ENCODE measurements at regions not wholly inside any gene's neighbourhood (a gene's known extent, or its start where the extent isn't known, plus 50 kb on each side); places are given as distances from the start of the nearest gene placed in this dataset.
"Not testable (repeated sequence)": the region's sequence is repeated elsewhere in the genome, so short reads cannot be mapped to it uniquely, and the experiment has no call there.

DNA sequence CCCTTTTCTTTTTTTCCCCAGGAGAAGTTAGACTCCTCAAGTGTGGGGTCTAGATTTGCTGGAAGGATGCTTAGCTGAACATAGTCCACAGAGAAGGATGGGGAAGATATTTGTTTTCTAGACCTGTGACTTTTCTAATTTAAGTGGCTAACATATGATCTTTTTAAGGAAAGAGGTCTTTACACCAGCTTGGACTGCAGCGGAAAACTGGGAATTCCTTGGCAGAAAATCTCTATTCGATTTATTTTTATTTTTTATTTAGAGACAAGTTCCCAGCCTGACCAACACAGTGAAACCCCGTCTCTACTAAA is 148.4 kb downstream of the MYCN start:
- DNase-seq = no peak

DNA sequence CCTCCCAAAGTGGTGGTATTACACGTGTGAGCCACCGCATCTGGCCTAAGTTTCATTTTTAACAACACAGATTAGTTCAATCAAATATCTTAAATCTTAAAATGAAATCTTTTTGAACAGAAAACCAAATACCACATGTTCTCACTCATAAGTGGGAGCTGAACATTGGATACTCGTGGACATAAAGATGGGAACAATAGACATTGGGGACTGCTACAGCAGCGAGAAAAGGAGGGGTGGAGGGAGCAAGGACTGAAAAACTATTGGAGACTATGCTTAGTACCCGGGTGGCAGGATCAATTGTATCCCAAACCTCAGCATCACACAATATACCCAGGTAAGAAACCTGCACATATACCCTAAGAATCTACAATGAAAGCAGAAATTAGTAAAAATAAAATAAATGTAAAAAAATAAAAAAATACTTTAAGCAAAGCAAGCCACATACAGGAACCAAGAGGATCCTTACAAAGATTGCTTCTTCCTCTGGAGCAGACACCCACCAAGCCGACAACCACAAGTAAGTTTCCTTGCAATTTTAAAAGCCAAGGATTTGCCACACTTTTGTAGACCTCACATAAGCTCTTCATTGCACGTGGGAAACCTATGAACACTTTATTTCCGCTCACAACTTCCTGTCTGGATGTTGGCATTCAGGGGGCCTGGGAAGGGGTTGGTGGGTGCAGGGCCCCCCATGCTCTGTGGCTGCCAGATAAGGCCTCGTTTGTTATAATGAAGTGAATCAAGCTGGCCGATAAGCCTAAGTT is 147.9 kb downstream of the MYCN start:
- DNase-seq = no peak

DNA sequence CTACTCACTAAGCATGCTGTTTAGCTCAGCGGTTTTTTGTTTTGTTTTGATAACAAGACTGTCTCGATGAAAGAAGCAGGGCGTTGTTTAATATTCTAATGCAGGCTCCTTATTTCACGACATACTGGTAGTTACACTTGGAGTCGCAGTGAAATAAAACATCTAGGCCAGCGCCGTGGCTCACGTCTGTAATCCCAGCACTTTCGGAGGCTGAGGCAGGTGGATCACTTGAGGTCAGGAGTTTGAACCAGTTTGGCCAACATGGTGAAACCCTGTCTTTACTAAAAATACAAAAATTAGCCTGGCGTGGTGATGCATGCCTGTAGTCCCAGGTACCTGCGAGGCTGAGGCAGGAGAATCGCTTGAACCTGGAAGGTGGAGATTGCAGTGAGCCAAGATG is 145.8 kb downstream of the MYCN start:
- DNase-seq = not testable (repeated sequence)

DNA sequence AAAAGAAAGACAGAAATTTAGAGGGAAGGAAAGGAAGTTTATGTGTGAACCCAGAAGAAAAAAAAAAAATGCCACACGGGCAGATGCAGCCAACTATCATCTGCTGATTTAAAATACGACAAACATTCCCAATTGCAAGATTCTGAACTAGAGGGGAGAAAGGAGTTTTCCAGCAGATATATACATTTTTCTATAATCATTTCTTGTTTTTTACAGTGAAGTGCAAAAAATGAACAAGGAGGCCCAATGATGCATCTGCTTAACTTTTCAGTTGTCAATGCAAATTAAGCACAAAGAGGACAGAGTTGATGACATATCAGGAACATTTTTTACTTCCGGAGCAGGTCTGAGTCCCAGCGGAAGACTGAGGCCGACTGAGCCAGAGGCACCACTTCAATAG is 144.7 kb downstream of the MYCN start:
- DNase-seq = no peak

DNA sequence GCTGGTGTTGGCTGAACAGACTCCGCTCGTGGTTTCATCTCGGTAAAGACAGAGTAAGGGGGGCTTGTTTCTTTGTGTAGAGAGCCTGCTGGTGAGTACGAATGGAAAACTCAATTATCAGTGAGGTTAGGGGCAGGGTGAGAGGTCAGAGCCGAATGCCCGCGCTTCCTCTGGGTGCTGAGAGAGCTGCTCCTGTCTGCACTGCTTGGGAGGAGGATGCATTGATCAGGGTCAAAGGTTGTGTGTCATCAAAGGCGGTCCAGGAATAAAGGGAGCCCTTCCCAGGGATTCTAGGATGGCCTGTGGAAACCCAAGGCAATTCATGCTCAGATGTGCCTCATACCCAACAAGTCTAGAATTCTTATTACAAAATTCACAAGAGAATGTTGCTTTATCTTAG is 143.9 kb downstream of the MYCN start:
- DNase-seq = no peak

DNA sequence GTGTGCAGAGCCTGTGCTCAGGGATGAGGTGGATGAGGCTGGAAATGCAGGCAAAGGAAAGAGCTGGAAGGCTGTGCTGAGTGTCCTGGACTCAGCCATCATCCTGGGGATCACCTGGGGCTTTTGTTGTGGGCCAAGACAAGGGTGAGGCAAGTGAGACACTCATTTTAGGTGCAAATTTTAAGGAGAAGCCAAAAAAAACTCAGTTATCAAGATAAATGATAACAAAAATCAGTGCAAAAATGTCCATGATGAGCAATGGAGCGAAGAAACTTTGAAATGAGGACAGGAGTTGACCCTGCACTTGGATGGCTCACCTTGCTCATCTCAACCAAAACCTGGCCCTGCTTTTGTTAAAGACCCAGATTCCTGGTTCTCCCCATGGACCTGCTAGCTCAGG is 141.9 kb downstream of the MYCN start:
- DNase-seq = no peak

DNA sequence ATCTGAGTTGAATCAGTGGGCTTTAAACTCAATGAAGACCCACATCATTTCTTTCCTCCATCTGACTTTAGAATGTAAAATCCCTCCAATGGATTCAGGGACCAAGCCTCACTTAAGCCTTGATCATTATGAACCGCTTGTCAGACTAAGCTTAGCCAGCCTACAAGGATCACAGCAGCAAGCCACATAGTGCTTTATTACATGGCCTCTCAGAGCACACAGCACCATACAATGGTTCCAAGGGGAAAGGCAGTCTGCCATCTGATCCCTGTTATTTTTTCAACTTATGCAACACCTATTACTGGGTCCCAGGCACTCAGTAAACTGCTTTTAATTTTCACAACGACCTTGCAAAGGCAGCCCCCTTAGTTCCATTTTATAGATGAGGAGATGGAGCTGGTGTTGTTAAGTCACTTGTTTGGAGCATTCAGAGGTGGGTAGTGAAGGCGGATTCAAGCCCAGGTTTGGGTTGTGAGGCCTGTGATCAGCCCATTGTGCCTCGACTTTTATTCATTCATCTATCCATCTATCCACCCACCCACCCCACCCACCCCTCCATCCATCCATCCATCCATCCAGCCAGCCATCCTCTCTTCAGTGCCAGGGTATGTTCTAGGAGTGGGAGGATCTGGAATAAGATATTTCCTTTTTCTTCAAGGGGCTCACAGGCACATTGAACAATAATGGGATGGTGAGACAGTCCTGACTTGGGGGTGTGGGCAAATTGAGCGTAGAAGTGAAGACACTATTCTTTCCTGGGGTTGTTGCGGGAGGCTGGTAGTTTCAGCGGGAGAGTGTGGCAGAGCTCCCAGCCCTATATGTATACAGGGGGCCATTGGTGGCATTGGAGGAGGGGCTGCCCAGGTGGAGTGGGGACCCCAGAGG is 141.2 kb downstream of the MYCN start:
- DNase-seq = no peak

DNA sequence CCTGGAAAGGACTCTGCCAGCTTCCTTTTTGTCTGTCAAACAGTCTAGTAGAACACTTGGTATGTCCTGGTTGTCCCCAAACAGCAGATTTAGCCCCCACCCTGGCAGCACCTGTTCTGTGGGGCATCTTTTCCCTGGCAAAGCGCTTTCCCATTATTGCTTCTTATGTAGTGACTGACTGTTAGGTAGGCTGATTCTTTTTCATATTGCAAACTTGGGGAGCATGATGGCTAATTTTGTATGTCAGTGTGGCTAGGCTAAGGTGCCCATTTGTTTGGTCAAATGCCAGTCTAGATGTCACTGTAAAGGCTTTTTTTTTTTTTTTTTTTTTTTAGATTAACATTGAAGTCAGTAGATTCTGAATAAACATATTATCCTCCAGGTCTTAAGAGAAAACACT is 140.2 kb downstream of the MYCN start:
- DNase-seq = no peak

DNA sequence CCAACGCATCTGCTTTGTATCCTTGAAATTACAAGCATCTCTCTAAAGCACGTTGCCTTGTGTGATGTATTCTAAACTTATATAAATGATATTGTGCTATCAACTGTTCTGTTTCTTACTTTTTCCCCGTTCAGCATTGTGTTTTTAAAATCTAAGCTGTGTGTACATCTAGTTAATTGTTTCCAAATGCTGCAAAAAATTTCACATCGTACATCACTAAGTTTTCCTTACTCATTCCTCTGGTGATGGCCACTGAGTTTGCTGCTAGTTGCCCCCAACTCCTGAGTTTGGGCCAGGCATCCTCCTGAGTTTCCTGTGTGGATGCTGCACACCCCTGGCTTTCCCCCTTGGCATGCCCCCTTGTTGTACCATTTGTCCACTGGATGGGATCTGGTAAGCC is 139.7 kb downstream of the MYCN start:
- DNase-seq = no peak

DNA sequence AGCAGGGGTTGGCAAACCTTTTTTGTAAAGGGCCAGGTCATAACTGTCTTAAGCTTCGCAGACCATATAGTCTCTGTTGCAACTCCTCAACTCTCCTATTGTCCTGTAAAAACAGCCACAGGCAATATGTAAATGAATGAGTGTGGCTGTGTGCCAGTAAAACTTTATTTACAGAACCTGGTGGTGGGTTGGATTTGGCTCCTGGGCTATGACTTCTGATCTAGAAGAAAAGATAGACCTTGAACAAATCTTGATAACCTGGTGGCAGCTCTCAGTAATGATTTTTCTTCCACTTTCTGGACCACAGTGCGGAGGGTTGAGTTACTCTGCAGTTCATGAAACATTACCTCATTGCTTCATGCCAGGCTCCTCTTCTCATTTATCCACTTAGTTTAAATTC is 139.3 kb downstream of the MYCN start:
- DNase-seq = no peak

DNA sequence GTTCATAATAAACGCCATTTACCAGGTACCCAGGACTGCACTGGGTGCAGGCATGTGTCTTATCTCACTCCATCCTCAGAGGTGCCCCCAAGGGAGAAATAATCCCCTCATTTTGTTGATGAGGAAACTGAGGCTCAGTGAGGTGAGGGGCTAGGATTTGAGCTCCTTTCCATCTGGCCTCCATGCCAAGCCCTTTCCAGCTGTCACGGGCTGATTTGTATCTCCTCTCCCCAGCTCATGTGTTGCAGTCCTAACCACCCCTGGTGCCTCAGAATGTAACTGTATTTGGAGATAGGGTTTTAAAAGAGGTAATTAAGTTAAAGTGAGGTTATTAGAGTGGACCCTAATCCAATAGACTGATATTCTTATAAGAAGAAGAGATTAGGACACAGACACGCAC is 137.3 kb downstream of the MYCN start:
- DNase-seq = no peak

DNA sequence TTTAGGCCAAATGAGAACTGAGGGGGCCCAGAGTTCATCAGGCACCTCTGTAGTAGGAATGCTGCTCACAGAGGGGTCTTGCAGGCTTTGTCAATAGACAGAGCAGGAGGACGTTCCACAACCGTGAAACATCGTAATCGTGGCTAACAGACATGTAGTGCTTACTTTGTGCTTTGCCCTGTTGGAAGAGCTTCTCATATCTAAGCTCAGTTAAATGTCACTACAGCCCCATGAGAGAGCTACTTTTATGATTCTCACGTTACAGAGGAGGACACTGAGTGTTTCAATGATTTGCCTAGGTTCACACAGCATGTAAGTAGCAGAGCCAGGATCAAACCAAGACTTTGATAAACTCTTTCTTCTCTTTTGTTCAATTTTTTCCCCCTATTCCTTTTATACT is 136.6 kb downstream of the MYCN start:
- no peak for DNase-seq

DNA sequence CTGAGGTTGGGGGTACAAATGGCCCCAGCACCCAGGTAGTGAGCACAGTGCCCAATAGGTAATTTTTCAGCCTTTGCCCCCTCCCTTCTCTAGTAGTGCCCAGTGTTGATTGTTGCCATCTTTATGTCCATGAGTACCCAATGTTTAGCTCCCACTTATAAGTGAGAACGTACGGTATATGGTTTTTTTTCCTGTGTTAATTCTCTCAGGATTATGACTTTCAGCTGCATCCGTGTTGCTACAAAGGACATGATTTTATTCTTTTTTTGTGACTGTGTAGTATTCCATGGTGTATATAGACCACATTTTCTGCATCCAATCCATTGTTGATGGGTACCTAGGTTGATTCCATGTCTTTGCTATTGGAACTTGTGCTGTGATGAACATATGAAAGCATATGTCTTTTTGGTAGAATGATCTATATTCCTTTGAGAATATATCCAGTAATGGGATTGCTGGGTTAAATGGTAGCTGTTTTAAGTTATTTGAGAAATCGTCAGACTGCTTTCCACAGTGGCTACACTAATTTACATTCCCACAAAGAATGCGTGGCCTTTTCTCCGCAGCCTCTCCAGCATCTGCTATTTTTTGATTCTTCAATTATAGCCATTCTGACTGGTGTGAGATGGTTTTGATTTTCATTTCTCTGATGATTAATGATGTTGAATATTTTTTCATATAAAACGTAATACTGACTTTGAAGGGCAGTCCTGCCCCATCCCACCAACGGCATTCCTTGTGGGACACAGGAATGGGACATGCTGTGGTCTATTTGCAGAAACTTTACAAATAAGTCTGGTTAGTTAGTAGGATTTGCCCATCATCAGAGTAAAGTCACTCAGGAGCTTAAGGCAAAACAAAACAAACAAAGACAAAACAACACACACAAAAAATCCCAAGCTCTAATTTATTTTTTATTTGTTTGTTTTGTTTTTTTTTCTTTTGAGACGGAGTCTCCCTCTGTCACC is 135.0 kb downstream of the MYCN start:
- no peak for DNase-seq

DNA sequence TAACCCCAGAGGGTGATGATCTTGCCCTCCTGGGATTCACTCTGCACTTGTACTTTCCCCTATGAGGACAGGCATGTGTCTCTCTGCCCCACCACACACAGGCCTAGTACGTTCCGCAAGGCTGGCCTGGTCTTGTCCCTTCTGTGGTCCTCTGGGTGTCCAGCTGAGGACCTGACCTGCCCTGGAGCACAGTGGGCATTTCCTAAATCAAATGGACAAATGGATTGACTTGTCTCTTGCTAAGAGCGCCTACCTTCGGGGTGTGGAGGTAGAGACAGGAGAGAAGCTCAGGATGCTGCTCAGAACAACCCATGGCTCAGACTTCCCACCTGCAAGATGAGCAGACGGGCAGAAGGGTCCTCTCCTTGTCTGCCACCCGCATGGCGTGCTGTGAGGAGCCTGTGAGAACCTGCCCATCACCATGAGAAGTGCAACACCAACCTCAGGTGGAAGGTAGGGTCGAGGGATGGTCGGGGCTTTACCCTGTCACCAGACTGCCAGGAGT is 133.6 kb downstream of the MYCN start:
- DNase-seq = no peak

DNA sequence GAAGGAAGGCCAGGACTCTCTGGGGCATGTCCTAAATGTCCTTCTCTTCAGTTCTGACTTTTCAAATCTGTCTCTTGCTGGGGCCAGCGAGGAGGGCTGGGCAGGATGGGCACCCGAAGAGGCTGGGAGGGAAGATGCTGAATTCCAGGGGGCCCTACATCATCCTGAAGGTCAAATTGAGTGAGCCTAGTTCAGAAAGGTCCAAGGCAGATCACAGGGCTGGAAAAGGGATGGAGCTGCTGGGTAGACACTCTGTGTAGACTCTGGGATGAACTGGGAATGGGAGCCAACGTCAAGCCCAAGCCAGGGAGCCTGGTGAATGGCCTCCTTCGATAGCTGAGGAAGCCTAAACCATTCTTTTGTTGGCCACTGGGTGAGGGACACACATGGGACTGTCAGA is 133.1 kb downstream of the MYCN start:
- no peak for DNase-seq

DNA sequence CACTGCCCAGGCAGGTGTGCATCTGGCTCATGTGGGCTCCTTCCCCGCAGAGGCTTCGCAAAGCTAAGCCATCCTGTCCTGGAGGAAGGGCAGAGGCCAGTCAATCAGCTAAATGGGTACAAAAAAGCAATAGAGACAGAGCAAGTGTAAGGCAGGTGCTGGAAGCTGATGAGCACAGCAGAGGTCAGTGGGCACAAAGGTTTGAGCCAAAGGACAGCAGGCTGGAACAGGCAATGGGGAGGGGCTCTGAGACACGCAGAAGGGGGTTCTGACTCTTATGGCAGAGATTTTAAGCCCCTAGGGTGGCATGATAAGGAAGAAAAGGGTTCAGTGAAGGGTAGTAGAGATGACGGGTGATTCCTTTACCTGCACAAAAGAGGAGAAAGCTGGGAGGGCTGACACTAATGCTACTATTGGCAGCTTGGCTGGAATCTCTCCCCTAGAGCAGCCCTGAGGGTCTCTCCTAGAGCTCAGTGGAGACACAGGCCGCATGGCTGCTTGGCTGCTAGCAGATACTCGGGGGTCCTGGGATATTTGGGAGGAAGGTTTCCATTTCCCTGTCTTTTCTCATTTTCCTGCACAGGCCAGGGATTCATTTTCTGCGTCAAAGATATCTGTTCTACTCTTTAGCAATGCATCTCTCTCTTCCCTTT is 132.4 kb downstream of the MYCN start:
- DNase-seq = no peak

DNA sequence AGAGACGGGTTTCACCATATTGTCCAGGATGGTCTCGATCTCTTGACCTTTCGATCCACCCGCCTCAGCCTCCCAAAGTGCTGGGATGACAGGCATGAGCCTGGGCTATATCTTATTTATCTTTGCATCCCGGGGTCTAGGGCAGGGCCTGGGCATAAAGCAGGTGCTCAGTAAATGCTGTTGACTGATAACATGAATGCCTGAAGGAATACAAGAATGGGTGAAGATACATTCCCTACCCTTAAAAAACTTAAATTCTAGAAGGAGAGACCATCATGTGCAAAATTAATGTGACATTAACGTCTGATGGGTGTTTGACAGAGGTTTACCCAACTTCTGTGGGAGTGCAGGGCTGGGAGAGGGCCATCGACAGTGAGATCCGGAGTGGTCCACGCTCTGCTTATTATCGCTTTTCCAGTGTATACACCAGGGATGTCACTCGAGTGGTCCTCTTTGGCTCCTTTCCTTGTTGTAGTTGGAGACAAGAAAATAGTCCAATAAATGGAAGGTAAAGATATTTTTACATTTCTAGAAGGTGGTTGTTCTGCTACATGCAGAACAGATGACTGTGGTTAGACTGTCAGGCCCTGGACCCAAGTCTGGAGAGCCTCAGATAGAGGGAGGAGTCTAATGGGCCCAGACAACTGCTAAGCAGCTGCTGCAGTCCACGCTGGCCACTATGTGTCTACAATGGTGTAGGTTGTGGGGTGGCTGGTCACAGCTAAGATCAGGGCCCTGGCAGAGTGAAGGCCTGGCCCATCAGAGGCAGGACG is 131.7 kb downstream of the MYCN start:
- DNase-seq = no peak

DNA sequence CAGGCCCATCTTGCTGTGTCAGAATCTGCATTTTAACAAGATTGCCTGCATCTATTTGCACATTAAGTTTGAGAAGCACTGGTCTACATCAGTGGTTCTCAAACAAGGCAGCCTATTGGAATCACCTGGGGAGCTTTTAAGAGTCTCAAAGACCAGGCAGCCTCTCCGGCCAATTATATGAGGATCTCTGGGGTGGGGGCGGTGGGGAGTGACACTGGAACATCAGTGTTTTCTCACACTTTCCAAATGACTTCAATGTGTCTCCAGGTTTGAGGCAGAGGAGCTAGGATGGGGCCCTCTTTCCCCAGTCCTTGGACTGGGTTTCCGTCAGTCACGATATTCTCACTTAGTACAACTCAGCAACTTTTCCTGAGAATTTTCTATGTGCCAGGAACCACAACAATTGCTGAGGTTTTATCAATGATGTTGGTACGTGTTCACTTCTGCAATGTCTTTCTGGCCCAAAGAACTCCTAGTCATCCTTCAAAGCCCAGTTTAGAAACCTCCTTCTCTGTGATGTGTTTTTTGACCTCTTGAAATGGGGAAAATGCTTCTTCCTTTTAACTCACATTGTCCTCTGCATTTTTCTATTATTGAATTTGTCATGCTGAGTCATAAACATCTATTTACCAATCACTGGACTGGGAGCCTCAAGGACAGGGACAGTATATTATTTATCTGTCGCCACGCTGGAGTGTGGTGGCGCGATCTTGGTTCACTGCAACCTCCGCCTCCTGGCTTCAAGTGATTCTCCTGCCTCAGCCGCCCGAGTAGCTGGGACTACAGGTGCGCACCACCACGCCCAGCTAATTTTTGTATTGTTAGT is 130.9 kb downstream of the MYCN start:
- no peak for DNase-seq

DNA sequence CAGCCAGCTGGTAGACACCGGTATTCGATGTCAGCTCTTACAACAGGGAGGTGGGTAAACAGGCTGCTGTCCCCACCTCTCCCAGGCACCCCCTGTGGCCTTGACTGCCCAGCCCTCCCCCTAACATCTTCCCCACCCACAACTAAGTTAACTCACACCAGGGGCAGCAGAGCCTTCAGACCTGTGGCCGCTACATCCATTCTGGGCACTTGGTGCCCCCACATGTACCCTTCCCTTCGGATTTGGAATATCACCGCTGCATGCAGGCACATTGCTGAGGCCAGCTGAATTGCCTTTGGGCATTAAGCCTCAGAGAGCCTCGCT is 130.3 kb downstream of the MYCN start:
- DNase-seq = no peak

DNA sequence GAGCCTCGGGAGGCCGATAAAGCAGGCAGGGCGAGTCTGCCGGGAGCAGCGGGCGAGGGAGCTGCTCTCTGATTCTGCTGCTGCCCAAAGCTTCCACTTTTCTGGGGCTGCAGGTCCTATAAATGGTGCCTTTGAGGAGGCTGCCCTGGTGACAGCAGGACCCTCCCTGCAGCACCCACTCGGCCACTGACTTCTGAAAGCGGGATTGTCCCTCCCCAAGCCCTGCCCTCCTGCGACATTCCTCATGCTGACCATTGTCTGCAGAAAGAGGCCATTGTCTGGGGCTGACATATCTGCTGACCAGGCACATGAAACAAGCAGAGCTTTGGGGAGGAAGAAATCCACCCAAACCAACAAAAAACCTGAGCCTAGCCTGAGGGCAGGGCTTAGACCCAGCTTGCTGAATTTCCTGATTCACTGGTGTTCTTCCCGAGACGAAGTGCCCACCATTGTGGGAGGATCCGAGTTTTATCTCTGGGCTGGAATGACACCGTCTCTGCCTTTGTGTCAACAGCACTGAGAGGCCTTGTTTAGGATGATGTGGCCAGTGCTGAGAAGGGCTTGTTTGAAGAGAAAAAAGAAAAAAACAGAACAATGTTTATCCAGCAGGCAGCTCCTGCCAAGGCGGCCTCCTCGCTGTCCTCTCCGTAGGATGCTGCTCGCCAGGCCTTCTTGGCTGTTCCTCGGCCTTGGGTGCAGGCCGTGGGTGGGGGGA is 129.7 kb downstream of the MYCN start:
- DNase-seq = no peak

DNA sequence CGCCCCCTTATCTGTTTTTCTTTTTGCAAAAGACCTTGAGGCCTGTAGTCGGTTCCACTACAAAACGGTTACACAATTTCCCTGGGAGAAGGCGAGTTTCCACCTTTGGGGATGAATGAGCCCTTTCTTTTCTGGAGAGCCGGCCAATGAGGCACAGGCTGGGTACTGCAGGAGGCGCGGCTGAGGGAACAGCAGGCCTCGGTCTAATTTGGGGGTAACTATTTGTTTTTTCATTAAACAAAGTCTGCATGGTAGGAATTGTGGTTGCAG is 129.2 kb downstream of the MYCN start:
- no peak for DNase-seq

Measured in NCI-H187 treated with DMSO at 0.1 percent for 48 hours (cell line).